Amniotic stem cell (primary cell): ENCODE measurements at regions not wholly inside any gene's neighbourhood (a gene's known extent, or its start where the extent isn't known, plus 50 kb on each side); places are given as distances from the start of the nearest gene placed in this dataset.
"Not testable (repeated sequence)": the region's sequence is repeated elsewhere in the genome, so short reads cannot be mapped to it uniquely, and the experiment has no call there.

Source experiments
- DNase-seq: peaks from one replicate; lab custom pipeline; 2025; lab: John Stamatoyannopoulos, UW

DNA sequence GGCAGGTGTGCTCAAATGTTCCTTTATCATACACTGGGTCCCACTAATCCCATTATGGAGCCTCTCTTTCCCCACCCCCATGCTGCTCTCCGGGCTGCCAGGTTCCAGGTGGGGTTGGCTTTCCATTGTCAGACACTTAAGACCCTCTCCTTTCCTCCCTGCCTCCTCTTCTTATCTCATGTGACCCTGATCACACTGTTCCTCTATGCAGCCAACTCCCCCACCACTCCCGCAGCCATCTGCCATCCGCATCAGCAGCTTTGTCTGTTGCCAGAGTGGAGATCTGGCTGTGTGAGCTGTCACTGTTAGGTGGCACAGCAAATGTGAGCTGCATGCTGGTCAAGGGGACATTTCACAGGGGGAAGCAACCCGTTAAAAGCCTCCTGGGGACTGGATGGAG is 391.4 kb downstream of the TNS3 start:
- DNase-seq: no peak

DNA sequence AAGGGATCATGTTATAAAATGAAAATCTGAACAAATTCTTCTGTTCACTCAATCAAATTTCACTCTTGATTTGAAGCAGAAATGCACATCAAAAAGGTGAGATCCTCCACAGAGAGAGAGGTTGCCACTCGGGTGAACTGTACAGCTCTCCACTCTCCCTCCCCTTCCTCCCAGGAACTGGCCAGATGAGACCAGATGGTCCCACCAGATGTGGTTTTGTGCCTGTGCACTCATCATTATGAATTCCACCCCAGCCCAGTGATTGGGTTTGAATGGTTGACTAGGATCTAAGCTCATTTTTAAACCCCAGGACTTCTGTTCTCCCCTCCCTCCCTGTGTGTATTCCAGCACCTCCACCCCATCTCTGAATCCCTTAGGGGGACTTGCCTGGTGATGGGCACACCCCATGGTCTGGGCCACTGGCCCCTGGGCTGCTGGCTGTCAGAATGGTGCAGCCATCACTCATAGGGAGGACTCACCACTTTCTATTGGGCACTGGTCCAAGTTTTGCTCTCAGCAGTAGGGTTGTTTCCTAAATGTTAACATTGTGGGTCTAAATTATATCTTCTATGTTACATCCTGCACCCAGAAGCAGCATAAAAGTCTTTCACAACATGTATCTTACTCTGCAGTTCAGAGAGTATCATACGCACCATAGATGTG is 393.1 kb downstream of the TNS3 start:
- DNase-seq: no peak

DNA sequence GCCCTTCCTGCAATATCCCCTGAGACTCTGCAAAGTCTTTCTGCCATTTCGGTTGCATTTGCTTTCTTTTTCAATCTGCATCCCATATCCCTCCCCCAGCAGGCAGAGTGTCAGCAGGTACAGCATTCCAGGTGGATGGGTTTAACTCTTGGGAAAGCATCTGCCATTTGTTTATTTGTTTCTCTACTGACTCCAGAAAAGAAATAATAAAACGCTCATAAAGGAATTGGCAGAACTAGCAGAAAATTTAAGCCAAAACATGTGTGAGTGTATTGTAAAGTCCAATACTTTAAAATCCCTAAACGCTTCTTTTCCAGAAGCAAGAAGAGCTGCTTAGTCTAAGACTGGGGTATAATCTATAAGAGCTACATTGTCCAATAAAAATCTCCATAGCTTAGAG is 393.8 kb downstream of the TNS3 start:
- no peak for DNase-seq

DNA sequence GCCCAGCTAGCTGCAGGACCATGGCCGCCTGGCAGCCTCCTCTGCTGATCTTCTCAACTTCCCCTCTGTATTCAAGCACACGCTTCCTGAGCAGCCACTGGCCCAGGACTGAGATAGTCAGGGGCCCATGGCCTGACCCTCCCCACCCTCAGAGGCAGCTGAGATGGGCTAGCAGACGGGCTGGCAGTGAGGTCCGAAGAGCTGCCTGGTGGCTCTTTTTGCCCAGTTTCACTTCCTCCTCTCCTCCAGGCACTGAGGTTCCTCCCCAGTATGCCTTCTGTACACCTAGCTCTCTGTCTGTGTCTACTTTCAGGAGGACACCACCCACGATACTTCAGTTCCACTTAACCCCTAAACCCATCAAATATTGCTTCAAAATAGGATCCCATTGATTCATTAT is 395.6 kb downstream of the TNS3 start:
- DNase-seq: no peak

DNA sequence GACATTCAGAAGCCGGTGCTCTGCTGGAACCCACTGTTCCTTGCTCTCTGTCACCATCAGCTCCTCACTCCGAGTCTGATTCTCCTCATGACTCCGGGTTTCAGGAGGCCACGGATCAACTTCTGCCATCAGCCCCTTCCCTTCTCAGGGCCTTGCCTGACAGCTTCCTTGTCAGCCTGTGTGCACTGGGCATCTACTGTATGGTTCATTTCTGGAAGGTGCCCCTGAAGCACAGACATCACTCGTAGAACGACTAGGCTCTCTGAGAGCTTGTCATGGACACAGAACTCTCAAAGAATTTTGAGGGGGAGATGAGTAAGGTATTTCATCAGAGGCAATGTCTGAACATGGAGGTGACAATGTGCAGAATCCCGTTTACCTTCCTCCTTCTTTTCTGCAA is 396.1 kb downstream of the TNS3 start:
- DNase-seq: no peak

DNA sequence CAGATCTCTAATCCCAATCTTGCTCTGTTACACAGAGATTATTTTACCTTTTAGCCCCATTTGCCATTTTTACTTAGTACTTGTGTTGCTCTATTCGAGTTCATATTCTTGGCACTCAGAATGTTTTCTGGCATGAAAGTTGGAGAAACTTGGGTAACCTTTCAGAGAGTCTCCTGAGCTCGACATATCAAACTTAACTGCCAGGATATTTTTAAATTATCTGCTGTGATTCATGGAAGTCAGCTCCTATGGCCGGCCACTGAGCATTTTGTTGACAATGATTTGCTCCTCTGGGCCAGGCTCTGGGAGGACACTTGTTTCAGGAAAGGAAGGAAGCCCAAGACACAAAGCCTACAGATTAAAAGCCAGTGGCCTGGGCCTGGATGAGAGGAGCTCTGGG is 396.7 kb downstream of the TNS3 start:
- no peak for DNase-seq

DNA sequence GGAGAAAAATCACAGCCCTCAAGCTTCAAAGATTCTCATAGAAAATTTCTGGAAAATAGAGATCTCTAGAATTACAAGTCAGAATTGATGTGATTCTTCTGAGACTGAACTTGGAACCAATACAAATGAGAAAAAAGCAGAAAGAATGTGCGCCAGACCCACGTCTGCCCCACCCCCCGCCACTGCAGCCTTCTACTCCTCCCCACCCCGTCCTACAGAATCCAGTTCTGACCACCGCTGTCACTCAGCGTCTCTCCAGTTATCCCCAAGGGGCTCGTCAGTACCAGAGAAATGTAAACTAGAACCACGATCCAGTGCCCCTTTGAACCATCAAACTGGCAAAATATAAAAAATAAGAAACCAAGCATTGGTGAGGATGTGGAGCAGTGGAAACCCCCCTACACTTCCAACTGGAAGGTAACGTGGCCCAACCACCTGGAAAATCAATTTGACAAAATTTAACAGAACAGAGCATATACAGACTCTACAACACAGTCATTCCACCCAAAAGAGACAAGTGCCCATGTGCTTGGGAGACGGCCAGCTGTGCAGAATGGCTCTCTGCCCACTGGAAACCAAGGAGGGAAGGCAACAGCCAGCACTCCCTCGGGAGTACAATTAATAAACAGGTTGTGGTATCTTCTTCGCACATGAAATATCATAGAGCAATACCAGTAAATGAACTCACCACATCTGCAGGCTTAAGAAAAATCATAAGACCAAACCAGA is 397.9 kb downstream of the TNS3 start:
- no peak for DNase-seq

DNA sequence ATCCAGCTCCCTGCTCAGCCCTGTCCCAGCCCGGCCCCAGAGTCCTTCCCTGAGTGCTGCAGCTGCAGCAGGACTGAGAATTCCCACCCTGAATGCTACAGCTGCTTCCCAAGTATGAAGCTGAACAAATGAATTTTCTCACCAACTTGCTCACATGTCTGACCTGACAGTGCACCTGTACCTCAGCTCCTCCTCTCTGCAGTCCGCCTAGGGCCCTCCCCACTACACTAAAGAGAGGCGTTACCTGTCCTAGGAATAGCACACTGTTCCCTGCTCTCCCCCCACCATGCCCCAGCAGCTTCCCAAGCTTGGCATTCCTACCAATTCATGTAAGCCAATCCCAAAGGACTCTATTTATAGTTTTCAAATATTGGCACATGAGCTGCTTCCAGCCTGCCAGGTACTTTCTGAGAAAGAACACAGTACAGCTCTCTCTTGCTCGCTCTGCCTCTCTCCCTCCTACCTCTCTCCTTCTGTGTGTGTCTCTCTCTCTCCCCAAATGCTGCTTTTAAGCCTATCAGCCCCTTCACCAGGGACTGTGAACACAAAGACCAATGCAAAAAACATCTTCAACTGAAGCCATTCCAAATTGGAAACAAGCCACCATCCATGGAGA is 400.1 kb downstream of the TNS3 start:
- no peak for DNase-seq

DNA sequence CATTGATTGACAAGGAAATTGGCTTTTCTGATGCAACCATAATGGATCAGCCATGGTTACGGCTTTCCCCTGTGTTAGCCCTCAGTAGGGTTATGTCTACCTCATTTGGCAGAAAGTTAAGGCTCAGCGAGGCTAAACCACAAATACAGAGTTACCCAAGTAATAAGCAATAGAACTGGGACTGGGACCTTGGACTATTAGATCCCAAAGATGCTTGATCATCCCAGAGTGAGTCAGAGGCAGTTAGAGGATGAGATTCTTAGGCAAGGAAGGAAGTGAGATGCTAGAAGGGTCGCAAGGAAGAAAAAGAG is 401.4 kb downstream of the TNS3 start:
- no peak for DNase-seq

DNA sequence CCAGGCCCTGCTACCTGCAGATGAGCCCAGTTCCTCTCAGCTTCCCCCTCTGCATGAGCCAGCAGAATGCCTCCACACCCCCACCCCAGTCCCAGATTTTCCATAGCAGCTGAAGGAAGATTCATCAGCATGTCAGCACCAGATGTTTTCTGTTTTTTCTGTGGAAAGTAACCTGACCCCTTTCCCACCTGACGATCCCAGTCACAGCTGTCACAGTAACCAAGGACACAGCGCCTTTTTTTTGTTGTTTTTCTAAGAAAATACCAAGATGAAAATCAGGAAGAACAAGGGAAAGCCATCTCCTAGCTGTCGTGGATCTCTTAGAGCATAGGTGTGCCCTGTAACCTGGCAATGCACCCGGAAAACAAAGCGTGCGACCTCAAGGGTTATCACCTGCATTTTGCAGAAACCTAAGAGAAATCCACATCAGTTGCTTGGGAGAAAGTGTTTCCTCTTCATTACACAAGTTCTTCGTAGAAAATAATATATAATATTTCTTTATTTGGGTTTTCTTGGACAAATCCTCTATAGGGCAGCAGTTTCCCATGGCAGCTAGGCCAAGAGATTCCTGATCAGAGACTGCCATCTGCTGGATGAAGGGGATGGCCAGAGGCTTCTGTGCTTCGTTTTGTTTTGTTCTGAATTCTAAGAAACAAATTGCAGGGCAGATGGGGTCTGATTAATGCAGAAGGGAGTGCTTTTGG is 401.9 kb downstream of the TNS3 start:
- DNase-seq: peak; percentile 19

DNA sequence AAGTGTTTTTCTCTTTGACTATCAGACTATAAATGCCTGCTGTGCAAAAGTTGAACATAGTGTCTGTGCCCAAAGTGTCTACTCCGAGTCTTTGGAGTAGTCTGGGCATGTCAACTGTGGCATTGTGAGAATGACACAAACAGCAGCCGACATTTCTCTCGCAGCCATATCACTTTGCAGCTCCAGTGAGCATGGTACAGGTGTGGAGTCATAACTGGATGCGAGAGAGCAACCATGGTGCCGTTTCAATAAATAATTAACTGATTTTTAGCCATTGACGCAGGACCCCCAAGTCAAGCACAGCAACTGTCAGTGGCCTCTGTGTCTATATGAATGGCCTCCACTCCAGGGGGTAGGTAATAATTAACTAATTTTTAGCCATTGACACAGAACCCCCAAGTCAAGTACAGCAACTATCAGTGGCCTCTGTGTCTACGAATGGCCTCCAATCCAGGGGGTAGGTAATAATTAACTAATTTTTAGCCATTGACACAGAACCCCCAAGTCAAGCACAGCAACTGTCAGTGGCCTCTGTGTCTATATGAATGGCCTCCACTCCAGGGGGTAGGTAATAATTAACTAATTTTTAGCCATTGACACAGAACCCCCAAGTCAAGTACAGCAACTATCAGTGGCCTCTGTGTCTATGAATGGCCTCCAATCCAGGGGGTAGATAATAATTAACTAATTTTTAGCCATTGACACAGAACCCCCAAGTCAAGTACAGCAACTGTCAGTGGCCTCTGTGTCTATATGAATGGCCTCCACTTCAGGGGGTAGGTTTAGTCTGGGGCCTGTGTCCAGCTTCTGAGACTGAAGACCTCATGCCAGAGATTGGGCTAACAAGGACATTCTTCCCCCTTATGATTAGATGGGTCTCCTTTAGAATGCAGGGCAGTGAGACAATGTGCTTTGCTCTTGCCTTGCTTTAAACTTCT is 409.0 kb downstream of the TNS3 start:
- DNase-seq: not testable (repeated sequence)

DNA sequence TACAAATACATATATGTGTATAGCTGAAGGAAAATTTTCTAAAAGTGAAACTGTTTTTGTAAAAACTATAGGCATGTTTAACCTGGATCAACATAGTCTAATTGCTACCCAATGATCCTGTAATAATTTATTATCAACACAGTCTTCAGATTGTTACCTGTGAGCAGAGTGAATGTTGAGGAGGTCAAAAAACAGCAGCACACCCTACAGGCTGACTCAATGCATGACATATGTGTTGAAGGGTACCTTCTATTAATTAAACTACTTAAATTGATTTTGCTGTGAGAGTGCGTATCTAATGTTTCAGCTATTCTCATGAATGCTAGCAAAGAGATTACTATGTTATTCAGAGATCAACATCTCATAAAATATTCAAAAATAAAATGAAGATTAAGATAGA is 411.4 kb downstream of the TNS3 start:
- no peak for DNase-seq

DNA sequence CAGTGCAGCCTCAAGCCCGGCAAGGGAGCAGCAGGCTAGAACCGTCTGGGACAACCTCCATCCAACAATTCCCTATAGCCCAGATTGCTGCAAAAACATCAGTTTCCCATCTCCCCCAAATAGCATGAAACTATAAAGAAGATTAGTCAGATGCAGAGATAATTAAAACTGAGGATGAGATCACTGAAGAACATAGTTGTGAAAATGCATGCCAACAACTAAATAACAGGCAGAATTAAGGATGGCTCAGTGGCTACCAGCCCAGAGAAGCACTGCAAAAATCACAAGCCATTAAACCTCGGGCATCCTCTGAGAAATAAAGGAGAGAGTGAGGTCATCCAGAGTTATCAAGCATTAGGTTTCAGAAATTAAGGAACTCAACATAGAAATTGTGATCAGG is 427.1 kb downstream of the TNS3 start:
- DNase-seq: no peak

DNA sequence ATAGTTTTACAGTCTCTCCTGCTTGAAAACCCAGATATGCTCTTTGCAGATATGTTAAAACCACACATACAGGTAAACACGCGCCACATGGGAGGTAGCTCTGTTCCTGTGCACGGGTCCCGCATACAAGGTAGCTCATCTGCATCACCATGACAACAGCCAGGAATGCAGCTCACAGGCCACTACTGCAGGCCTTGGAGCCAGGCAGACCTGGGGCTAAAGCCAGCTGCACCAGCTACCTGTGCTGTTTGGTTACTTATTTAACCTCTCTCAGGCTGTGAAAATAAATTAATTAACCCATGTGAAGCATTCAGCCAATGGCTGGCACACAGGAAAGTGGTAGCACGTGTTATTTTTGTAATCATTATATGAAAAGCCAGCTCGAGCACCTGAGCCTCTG is 428.3 kb downstream of the TNS3 start:
- DNase-seq: no peak

DNA sequence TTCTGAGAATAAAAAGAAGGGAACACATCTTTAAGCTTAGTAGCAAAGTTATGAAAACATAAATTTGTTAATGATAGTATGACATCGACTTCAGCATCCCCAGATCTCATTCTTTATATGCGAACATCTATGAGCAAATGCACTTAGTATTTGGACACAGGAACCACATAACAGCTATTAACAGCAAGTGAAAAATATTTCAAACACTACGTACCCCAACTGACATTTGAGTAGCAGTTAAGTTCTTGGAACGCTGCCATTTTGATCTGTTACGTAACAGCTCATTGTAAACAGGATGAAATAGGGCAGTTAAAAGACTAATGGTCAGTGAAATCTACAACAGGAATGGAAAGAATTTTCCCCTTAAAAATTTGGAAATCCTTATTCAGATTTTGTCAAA is 428.9 kb downstream of the TNS3 start:
- DNase-seq: peak; percentile 15

DNA sequence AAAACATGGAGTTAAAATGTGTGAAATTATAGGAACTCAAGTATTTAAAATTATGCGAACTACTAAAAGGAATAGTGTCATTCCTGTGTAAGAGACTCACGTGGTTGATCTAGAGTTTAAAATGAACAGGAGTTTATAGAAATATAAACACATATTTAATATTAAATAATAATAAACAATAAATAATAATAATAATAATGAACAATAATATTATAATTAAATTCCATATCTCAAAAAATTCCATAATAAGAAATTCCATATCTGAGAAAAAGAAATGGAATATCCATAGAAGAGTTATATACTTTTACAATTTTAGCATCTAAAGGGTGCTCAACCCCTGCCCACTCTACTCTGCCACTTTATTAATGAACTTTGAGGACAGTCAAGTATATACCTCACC is 429.6 kb downstream of the TNS3 start:
- DNase-seq: no peak

DNA sequence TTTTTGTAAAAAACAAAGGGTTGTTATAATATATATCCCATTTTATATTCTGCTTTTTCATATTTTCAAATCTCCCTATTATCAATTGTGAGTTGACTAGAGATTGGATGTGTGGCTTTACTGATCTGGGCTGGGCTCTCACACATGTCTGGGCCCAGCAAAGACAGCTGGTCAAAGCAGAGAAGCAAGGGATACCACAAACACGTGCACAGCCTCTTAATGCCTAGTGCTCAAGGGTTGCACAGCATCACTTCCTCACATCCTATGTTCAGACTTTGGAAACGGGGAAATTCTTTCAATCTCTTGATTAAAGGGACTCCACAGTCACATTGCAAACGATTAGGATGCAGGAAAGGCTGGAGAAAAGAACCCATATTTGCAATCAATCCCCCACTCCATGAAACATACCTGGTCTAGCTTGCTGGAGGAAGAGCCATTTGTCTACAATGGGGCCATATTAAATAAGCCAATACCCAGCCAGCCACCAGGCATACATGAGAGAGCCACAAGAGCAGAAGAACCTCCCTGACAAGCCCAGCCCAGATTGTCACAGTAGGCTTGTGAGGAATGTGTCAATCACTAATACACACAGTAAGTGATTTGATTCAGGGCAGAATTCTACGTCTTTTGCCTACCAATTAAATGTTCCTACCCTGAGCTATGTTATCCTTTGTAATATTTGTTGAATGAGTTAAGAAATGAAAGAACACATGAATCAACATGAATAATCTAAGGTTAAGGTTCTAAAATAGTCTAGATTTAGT is 431.2 kb downstream of the TNS3 start:
- DNase-seq: no peak

DNA sequence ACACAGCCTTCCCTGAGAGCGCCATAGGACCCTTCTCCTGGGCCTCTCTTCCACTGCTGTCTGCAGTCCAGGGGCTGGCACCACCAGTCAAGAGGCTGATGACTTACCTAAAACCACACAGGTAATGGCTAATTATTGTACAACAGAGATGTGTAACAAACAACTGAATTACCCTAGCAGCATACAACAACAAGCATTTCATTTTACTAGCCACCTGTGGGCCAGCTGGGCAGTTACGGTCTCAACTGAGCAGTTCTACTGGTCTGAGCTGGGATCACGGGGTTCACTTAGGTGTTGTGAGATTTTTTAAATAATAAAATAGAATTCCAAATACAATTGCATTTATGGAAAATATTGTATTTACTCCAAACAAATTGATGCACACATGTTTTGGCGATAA is 431.9 kb downstream of the TNS3 start:
- no peak for DNase-seq

DNA sequence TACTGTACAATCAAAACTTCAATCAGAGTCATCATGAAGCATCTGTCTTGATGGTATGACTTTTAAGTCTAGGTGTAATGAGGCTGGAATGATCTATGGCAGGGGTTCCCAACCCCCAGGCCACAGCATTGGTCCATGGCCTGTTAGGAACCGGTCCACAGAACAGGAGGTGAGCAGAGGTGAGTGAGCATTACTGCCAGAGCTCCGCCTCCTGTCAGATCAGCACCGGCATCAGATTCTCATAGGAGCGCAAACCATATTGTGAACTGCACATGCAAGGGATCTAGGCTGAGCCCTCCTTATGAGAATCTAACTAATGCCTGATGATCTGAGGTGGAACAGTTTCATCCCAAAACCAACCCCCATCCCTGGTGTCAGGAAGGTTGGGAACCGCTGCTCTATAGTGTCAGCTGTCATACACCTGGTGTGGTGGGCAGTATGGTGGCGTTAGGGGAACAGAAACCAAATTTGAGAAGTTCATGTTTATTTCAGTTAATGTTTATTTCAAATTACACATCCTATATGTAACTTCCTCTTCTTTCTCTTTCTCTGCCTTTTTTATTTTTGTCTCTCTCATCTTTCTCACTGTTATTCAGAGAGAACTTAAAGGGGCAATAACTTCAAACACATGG is 432.6 kb downstream of the TNS3 start:
- no peak for DNase-seq

DNA sequence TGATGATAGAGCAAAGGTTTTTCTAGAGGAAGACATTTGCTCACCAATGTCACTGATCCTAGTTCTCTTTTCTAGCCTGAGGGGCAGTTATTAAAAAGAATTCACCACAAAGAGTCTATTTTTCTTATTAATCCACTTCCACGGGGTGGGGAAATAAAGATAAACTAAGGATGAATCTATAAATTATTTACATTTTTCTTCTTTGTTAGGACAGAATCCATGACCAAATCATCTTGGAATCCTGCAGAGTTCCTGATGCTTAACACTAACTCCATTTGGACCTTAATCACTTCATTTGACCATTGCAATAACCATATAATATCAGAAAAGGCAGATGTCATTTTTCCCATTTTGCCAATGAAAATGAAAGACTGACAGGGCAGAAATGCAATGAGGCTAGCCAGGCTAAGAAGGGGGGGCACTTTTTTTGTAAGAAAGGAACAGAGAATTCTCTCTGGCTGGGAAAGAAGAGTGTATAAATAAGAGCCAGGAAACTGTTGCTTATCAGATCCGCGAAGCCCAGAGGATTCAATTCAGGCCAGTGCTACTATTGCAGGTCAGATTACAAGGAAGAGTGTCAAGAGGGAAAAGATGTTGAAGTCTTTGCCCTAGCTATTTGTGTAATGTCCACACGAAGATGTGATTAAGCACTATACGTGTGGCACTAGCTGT is 433.2 kb downstream of the TNS3 start:
- no peak for DNase-seq
